NCI-H1417 treated with DMSO at 0.1 percent for 48 hours (cell line): ENCODE measurements at regions not wholly inside any gene's neighbourhood (a gene's known extent, or its start where the extent isn't known, plus 50 kb on each side); places are given as distances from the start of the nearest gene placed in this dataset.

Experiments
- DNase-seq: peaks from one replicate; lab custom pipeline; 2025; lab: John Stamatoyannopoulos, UW

DNA sequence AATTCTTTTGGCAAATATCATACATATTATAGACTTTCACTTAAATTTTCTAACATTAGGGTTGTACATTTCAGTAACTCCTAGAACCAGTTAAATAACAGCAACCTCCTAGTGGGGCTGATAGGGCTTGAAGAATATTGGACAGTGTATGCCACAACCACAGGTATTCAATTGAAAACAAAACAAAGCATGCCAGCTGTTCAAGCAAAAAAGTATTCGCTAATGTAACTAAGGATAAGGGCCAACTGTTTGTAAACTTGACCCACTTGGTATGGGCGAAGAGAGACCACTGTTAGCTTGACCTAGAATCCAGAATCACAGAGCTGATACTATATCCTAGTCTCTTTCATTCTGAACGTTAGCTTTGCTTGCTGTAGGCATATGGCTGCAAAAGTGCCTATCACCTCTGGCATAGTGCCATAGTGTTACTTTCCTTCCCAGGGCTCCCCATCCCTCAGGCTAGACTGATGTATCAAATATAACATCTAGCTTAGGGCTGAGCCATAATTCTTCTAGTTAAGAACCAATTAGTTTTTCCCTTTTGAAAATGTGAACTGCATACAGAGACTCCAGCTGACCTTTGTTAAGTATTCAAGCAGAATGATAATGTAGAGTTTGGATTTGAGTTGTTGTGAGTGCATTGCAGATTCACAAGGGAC is 458.8 kb upstream of the NRXN1 start:
- peak; percentile 16 for DNase-seq

DNA sequence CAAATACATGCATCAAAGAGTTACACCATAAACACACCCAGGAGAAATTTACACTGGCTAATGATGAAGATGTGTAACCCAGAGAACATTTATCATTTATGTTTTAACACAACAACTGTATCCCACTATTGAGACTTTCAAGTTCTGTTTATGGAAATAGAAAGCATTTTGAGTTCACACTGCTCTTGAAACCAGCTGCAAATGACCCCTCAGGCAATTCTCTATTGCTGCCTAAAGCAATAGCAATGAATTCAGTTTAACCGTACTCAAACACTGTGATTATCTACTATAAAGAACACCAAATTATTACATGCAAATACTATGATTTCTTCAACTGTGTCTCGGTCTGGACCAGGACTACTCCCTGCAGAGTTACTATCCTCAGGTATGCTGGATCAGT is 452.7 kb upstream of the NRXN1 start:
- DNase-seq: no peak

DNA sequence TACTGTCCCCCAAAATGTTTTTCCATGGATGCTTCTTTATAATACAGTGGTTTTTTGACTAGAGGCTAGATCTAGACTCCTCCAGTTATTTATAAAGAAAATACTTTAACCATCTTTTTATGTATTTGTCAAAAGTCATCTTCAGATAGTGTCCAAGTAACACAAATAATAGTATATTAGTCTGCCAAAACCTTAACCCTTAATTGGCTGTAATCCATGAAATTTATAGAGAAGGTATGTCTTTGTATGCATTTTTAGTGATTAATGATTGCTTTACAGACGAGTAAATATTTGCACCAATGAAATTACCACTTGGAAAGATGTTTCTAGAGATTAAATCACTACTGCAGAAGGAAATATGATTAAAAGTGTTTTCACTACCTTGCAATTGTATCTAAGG is 451.8 kb upstream of the NRXN1 start:
- no peak for DNase-seq

DNA sequence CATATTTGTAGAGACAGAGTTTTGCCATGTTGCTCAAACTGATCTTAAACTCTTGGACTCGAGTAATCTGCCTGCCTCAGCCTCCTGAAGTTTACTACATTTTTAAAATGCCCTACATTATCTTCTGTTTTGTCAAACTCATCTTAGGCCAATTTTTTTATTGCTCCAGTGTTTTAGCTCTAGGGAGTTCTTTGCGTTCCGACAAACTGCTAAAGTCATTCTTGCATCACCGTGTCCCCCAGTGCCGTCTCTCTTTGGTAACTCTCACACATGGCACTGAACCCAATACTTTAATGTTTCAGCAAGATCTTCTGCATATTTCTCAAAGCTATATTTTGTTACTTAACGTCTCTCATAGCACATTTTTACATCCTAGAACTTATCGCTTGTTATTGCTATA is 440.9 kb upstream of the NRXN1 start:
- no peak for DNase-seq

DNA sequence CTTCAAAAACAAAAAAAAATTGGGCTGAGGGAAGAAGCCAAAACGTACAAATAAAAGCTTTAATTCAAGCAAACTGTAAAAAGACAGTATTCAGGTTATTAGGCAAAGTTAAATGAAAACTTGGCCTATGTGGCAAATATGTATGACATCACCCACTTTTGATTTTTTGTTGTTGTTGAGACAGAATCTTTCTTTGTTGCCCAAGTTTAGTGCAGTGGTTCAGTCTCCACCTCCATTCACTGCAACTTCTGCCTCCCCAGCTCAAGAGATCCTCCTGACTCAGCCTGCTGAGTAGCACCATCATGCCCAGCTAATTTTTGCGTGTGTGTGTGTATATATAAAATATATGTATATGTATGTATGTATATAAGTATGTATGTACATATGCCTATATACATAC is 440.4 kb upstream of the NRXN1 start:
- DNase-seq: no peak

DNA sequence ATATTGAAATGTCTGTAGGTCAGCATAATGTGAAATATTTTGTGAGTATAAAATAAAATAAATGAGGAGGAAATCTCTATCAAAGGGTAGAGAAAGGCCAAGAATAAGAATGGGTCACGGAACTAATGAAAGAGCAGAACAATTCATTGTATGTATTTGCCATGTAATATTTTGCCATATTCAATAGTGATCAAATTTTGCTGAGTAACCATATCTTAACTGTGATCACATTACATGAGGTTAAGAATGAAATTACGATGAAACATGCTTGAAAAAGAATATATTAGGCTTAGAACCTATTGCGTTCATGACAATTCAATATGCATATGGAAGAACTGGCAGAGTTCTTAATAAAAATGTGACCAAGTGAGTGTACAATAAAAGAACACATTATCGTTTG is 437.2 kb upstream of the NRXN1 start:
- DNase-seq: no peak

DNA sequence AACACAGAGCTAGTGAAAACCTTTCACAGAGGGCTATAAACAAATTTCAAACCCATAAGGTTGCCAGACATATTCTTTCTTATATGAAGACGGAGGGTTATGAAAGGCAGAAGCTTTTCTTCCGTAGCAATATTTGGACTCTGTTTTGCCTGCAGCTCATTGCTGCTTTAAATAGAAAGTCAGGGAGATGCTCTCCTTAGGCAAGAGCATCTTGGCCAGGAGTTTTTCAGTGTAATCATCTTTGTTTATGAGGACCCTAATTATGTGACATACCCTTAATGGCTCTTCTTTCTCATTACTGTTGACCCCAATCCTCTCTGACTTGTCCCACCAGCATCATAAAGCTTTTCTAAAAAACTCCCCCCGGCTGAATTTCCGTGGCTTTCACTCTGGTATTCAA is 433.4 kb upstream of the NRXN1 start:
- no peak for DNase-seq

DNA sequence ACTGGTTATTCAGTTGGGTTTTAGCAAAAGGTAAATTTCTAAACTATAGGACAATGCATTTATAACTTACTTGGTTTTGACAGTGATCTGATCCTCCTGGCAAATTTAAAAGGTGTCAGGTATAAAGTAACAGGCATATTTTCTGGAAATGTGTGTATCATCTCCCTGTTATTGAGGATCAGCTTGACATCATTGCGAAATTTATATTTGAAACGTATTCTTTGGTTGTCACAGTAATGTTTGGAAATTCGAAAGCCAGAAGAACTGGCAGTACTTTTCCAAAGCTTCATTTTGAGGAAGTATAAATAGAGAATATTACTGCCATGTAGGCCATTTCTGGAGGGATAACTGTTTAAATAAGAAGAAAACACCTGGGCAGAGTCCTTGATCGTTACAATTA is 422.2 kb upstream of the NRXN1 start:
- no peak for DNase-seq

DNA sequence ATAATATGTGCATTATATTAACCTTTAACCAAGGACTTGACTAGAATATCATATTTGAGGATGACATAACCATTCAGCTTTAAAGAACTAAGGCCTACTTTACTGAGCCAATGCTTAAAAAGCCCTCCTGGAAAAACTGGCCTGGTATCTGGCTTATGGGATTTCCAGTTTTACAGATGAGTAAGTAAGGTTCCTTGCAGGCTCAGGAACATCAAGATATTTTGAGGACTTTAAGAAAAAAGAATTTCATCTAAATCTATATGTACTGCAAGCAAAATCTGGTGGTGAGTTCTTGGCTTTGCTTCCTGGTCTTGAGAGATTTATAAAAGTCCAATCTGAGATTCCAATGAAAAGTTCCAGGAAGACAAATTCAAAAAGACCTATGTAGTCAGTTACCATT is 417.0 kb upstream of the NRXN1 start:
- no peak for DNase-seq

DNA sequence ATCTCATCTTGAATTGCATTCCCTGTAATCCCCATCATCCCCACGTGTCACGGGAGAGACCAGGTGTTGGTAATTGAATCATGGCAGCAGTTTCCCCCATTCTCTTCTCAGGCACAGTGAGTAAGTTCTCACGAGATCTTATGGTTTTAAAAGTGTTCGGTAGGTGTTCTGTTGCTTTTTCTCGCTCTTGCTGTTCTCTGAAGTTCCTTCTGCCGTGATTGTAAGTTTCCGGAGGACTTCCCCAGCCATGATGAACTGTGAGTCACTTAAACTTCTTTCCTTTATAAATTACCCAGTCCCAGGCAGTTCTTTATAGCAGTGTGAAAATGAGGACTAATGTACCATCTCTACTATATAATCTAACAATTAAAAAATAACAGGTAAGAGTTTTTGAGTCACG is 409.9 kb upstream of the NRXN1 start:
- DNase-seq: no peak

DNA sequence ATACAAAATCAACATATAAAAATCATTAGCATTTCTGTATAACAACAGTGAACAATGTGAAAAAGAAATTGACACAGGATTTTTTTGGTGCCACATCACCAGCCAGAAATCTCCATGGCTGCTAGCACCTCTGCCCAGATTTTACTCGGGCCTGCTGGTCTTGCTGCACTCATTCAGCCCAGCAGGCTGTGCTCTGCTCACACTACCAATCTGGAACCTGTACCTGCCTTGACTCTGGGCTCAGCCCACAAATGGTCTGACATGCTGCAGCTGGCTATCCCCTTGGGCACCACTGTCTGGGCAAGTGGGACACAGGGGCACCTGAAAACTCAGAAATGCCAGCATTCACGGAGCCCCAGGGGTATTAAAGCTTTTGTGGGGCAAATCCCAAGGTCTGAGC is 392.5 kb upstream of the NRXN1 start:
- no peak for DNase-seq

DNA sequence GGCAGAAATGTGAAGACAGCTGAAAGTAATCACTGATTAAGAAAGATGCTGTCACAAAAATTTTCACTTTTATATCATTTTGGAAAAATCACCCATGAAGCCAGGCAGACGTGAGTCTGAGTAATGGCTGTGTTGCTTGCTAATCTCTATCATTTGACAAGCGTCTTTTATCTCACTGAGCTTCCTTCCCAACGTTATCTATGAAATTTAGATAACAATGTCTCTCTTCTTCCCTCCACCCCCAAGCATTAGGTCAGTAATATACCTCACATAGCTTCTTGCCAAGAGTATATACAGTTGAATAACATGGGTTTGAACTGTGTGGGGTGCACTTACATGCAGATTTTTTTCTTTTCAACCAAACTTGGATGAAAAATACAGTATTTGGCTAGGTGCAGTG is 388.6 kb upstream of the NRXN1 start:
- DNase-seq: no peak

DNA sequence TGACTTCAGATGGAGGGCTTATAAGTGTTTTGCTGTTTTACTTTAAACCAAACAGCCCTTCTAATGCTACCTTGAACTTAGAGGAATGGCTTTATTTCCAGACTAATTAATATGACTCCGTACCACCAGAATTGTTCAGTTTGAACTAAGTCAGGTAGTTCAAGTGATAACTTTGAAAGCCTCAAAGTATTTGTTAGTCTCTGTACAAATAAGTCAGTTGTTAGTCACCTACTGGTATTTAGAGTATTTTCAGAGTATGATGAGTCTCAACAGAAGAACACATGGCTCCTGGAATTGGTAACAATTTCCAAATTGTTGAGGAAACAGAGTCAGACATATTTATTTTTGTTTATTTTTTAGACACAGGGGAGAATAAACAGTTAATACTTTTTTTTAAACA is 381.8 kb upstream of the NRXN1 start:
- DNase-seq: no peak

DNA sequence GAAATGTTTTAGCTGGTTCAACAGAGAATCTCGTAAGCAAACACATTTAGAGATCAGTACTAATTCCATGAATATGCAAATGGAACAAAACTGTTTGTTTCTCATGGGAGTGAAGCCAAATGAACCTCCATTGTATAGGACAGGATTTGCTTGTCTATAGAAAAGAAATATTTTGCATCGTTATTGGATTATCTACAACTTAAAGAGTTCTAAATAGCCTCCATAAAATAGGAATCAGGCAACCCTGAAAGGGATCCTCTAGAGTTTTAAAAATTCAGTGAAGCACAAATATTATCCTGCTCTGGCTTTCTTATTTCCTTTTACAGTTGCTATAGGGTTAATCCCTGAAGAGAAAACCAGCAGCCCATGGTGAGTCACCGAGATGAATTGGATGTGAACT is 378.4 kb upstream of the NRXN1 start:
- no peak for DNase-seq

DNA sequence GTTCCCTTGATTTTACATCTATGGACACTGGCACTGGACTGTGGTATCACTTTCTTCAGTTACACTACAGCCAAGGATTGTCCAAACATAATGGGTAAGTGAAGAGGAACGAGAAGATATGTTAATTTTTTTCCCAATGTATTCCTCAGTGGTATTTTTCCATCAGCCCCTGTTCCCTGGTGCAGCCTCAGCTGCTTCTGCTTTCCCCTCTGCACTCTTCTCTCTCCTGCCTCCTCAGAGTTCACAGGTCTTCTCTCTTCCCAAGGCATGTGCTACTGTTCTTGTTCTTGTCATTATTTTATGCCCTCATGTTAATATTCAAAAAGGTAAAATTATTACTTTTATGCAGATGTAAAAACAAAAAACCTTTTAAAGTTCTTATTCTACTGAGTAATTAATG is 378.0 kb upstream of the NRXN1 start:
- no peak for DNase-seq

DNA sequence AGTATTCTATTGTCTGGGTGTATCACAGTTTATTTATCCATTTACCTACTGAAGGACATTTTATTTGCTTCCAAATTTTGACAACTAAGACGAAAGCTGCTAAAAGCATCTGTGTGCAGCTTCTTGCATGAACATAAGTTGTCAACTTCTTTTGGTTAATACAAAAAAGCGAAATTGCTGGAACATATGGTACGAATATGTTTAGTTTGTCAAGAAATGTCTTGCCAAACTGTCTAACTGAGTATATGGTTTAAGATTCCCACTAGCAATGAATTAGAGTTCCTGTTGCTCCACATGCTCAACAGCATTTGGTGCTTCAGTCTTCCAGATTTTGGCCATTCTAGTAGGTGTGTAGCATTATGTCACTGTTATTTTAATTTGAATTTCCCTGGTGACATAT is 372.3 kb upstream of the NRXN1 start:
- DNase-seq: no peak

DNA sequence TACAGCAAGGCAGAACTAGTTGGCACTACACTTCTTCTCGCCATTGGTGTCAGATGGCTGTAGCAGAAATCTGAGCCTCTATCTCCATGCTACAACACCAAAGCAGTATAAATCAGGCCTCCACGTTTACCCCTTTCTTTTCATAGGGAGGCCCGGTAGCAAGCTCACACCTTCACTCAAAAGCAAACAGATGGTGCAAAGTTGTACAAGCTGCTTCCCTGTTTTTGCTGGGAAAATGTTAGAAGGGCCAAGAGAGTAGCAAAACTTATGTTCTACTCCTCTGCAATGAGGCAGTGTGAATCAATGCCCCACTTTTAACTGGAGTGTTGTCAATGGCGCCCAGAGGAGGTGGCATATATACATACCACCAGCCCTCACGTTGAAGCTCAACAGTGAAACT is 369.6 kb upstream of the NRXN1 start:
- no peak for DNase-seq

DNA sequence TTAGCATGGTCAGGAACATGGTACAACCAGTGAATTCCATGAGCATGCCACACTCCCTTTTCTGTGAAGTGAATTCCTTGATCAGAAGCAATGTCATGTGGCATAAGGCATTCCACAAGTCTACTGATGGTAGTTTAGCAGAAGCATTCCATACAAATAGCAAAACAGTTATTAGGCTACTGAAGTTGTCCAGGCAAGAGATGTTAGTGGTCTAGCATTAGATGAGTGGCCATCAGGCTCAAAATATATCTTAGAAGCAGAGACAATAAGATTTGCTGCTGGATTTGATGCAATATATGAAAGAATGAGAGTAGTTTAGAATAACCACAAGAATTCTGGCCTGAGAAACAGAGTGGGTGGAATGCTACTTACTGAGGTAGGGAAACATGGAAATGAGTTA is 355.3 kb upstream of the NRXN1 start:
- DNase-seq: no peak

DNA sequence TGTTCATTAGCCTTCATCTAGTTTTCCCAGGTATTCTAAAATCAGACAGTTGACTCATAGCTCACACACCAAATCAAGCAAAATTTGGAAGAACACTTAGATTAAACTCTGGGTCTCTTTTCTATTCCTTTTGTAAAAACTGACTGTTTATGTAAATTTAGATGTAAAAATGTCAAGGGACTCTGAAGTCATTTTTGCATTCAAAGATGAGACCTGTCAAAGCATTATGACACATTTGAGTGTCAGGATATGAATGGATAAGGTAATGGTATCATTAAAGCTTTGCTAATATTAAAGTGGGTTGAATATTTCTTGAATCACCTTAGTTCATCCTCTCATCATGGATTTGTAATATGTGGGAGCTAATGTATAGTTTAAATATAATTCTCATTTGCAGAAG is 348.1 kb upstream of the NRXN1 start:
- DNase-seq: no peak

DNA sequence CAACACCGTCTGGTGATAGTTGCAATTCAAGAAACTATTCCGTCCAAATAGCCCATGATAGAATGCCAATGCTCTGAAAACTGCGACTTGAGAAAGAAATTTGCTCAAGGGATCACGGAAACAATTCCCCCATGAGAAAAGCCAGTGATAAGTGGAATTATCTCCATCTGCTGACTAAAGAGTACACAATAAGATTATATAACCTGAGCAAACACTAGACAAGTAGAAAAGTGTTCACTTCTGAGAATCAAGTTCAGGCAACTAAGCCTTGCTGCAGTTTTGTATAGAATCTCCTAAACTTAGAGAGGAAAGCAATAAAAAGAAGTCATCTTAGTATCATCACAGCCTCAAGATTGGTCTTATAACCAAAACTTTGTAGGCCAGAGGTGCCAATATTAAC is 336.3 kb upstream of the NRXN1 start:
- DNase-seq: no peak

DNA sequence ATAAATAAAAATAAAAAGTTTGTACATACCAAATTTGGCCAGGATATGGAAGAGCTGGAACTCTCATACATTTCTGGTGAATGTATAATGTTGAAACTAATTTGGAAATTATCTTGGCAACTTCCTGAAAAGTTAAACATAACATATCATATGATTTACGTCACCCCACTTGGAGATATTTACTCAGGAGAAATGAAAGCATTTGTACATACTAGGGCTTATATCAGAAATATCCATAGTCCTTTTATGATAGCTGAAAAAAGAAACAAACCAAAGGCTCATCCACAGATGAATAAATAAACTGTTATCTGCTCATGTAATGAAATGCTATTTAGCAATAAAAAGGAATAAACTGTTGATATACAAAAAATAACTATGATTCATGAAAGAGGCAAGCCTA is 318.2 kb upstream of the NRXN1 start:
- DNase-seq: no peak

DNA sequence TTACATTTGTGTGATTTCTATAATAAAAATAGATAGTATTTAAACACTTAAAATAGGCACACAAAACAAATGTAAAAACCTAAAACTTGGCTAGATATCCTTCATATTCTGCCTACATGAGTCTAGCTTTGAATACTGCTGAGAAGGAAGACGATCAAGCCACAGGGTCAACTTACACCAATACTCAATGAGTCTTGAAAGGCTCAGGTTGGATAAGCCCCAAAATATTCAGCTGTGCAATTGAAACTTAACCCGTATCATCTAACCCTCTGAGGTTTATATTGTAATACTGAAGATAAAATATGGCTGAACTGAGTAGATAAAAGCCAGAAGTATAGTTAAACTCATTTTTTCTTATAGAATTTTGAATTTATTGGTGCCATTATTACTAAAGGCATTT is 313.0 kb upstream of the NRXN1 start:
- DNase-seq: no peak

DNA sequence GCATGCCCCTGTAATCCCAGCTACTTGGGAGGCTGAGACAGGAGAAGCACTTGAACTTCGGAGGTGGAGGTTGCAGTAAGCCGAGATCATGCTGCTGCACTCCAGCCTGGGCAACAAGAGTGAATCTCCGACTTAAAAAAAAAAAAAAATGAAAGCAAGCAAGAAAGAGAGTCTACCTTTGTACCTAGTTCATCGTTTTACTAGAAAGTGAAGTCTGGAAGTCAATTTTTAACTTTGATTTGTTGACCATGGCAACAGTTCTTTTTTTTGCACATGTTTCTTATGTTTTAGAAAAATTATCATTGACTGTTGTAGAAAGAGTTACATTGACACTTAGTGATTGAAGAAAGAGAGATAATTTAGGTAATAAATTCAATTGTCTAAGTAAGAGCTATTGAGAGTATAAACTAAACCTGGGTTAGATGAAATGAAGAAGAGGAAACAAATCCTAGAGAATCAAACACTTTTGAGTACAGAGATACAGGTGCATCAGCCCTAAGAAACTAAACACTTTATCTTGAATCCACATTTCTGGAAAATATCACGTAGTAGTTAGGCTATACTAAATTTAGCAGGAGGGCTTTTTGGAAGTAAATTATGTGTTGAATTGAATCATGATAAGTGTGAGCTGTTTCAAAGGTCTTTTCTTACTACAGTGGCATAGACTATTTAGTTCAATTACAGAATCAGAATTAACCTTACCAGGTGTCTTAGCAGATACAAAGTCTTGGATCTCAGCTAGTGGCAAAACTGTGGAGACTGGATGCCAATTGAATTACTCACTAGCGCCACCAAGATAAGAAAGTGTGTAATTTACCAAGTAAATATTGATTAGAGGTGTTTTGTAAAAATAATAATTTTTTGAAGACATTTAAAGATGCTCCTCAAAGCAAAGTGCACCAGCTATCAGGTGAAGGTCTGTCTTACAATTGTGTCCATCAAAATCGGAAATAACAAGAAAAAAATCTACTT is 303.4 kb upstream of the NRXN1 start:
- no peak for DNase-seq

DNA sequence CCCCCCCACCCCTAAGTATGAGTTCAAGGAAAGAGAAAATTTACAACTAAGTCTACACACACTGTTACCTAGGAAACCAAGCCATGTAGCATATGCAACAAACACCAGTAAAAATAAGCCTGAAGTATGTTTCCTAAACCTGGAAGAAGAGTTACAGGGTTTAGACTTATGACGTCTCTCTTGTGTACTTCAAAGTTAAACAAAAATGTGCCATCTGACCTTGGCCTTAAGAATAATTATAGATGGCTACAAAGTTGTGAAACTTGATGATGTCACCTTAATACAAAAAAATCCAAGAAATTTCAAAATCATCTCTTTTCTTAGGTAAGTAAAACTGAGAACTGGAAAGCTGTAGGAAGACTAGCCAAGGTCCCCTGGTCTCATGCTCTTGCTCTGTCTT is 297.6 kb upstream of the NRXN1 start:
- DNase-seq: no peak
